ENCODE measurements at regions not wholly inside any gene's neighbourhood (a gene's known extent, or its start where the extent isn't known, plus 50 kb on each side); places are given as distances from the start of the nearest gene placed in this dataset.

DNA sequence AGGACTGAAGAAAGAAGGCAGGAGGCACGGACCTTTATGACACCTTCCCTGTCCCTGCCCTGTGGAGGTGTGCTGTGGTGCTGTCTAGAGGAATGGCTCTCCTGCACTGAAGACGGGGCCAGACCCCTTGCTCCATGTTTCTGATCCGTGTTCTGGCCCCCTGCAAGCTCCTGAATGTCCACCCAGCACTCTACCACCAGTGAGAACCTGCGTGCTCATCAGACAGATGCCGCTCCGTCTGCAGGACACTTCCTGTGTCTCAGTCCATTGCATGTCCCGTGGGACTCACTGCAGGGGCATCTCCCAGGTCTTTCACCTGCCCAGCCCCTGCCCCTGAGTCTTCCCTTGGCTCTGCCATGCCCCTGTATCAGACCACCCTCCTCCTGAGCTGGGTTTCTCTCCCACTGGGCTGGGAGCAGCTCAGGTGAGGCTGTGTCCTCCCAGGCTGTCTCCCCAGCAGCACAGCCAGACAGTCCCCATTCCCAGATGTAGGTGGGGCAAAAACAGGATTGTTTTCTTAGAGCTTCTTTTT lies 278.3 kb upstream of the ZNF32 start:
- TF ChIP-seq, protein P1, sequence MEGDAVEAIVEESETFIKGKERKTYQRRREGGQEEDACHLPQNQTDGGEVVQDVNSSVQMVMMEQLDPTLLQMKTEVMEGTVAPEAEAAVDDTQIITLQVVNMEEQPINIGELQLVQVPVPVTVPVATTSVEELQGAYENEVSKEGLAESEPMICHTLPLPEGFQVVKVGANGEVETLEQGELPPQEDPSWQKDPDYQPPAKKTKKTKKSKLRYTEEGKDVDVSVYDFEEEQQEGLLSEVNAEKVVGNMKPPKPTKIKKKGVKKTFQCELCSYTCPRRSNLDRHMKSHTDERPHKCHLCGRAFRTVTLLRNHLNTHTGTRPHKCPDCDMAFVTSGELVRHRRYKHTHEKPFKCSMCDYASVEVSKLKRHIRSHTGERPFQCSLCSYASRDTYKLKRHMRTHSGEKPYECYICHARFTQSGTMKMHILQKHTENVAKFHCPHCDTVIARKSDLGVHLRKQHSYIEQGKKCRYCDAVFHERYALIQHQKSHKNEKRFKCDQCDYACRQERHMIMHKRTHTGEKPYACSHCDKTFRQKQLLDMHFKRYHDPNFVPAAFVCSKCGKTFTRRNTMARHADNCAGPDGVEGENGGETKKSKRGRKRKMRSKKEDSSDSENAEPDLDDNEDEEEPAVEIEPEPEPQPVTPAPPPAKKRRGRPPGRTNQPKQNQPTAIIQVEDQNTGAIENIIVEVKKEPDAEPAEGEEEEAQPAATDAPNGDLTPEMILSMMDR (IDR thresholded peaks at IDR 0.05), result no peak
- TF ChIP-seq EP300 (IDR thresholded peaks at IDR 0.05), result no peak
